ENCODE measurements at regions not wholly inside any gene's neighbourhood (a gene's known extent, or its start where the extent isn't known, plus 50 kb on each side); places are given as distances from the start of the nearest gene placed in this dataset.

DNA sequence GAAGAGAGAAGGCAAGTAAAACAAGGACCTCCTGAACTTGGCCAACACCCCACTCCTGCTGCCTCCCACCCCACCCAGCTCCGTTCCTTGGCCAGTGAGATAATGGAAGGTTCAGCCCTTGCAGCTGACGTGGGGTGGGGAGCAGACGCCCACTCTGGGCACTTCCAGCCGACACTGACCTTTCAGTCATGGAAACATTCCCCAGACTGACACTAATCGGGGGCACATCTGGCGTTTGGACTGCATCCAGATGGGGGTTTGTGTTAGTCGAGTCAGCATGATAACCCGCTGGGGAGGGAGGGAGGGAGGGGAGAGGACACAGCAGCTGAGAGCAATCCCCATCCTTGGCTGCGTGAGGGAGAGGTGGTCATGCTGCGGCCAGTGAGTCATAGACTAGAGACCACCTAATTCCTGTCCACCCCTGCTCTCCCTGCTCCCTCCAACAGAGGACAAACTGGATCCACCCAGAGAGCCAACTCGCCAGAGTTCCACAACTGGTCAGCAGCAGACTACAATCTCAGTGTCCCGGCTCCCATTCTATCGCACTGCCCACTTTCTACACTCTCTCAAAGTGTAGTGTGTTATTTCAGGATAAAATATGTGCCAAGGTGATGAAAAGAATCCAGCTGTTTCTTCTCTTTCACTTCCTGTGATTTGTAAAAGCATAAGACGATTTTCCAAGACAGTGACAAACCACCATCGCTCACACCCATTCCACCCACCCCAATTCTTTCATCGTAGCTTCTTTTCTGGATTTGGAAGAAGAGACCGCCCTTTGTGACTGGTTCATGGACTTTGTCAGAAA is 115.4 kb upstream of the PKDCC start:
- no peaks in the 10 kb centered on the region for H3K9me3 ChIP-seq (ENCODE audit: severe bottlenecking)
- no peaks in the 10 kb centered on the region for H3K27me3 ChIP-seq (ENCODE audit: insufficient read depth, poor library complexity, severe bottlenecking)
- H3K36me3 ChIP-seq (ENCODE audit: low read depth) = no peaks in the 10 kb centered on the region
- peaks cover 15% of the 10 kb centered on the region for H3K4me1 ChIP-seq (ENCODE audit: insufficient read depth, poor library complexity, severe bottlenecking)
- DNase-seq (ENCODE audit: low spot score) = no peak
- TF ChIP-seq CTCF (IDR thresholded peaks at IDR 0.05; ENCODE audit: poor library complexity, severe bottlenecking) = no peak
- H3K4me3 ChIP-seq (ENCODE audit: severe bottlenecking) = no peak overlapping the region
- no peak for ATAC-seq (ENCODE audit: low read depth)
- H3K27ac ChIP-seq (ENCODE audit: poor library complexity, severe bottlenecking) = no peak overlapping the region

- TF ChIP-seq CTCF (IDR thresholded peaks at IDR 0.05; ENCODE audit: poor library complexity, severe bottlenecking) = no peak
- no peak for ATAC-seq (ENCODE audit: low read depth)
- no peak overlapping the region for H3K4me3 ChIP-seq (ENCODE audit: severe bottlenecking)
- H3K4me1 ChIP-seq (ENCODE audit: insufficient read depth, poor library complexity, severe bottlenecking) = peaks cover 13% of the 10 kb centered on the region
- H3K9me3 ChIP-seq (ENCODE audit: severe bottlenecking) = no peaks in the 10 kb centered on the region
- H3K27me3 ChIP-seq (ENCODE audit: insufficient read depth, poor library complexity, severe bottlenecking) = no peaks in the 10 kb centered on the region
- H3K27ac ChIP-seq (ENCODE audit: poor library complexity, severe bottlenecking) = no peak overlapping the region
- DNase-seq (ENCODE audit: low spot score) = no peak
- H3K36me3 ChIP-seq (ENCODE audit: low read depth) = no peaks in the 10 kb centered on the region
Observed at GRCh38 chr2:41933046-41933420, 114.8 kb upstream of the PKDCC start.

DNA sequence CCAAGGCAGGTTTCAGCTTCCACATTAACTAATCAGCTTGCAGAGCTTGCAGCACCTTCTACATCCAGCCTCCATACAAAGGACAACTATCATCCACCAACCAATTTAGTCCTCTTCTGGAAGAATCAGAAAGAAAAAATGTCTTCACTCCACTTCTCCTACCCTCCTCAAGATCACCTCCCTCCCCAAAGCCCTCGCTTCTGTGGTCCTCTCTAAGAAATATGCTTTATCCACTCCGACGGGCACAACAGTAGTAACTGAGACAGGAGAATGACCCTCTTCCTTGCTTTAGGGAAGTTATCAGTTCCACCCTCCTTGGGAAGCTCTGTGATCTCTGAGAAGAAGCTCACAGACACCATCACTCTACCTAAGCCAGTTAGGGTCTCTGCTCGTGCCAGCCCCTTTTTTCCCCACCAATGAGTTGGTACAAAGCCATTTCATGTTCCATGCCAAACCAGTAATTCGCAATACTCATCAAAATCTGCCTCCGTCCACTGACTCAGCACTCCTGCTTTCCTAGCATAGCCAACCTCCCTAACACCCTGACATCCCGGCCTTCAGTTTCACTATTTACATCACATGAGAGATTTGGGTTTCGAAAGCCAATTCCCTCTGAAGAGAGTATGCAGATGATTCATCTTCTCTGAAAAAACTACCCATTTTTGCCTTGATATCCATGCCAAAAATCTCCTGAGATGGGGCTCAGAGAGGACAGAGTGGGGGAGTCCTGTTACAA is 114.1 kb upstream of the PKDCC start:
- ATAC-seq (ENCODE audit: low read depth) = peak; percentile 79
- peaks cover 9% of the 10 kb centered on the region for H3K4me1 ChIP-seq (ENCODE audit: insufficient read depth, poor library complexity, severe bottlenecking)
- H3K9me3 ChIP-seq (ENCODE audit: severe bottlenecking) = no peaks in the 10 kb centered on the region
- no peak for TF ChIP-seq CTCF (IDR thresholded peaks at IDR 0.05; ENCODE audit: poor library complexity, severe bottlenecking)
- no peak overlapping the region for H3K4me3 ChIP-seq (ENCODE audit: severe bottlenecking)
- DNase-seq (ENCODE audit: low spot score) = no peak
- no peak overlapping the region for H3K27ac ChIP-seq (ENCODE audit: poor library complexity, severe bottlenecking)
- no peaks in the 10 kb centered on the region for H3K27me3 ChIP-seq (ENCODE audit: insufficient read depth, poor library complexity, severe bottlenecking)
- no peaks in the 10 kb centered on the region for H3K36me3 ChIP-seq (ENCODE audit: low read depth)

GRCh38 chr2:41934329-41934958 is 113.4 kb upstream of the PKDCC start:
- ATAC-seq (ENCODE audit: low read depth) (no peak), DNase-seq (ENCODE audit: low spot score) (no peak)
- H3K27me3 ChIP-seq (ENCODE audit: insufficient read depth, poor library complexity, severe bottlenecking) = no peaks in the 10 kb centered on the region
- H3K4me1 ChIP-seq (ENCODE audit: insufficient read depth, poor library complexity, severe bottlenecking) = peaks cover 9% of the 10 kb centered on the region
- TF ChIP-seq CTCF (IDR thresholded peaks at IDR 0.05; ENCODE audit: poor library complexity, severe bottlenecking) = no peak
- no peak overlapping the region for H3K4me3 ChIP-seq (ENCODE audit: severe bottlenecking)
- H3K27ac ChIP-seq (ENCODE audit: poor library complexity, severe bottlenecking) = no peak overlapping the region
- H3K36me3 ChIP-seq (ENCODE audit: low read depth) = no peaks in the 10 kb centered on the region
- no peaks in the 10 kb centered on the region for H3K9me3 ChIP-seq (ENCODE audit: severe bottlenecking)

Measured in RWPE2 (cell line).